ENCODE measurements at regions not wholly inside any gene's neighbourhood (a gene's known extent, or its start where the extent isn't known, plus 50 kb on each side); places are given as distances from the start of the nearest gene placed in this dataset.

- no peak for TF ChIP-seq JAZF1 (CRISPR knock-in tag; IDR thresholded peaks at IDR 0.05)
Observed at GRCh38 chr7:89655946-89656345, 498.3 kb upstream of the STEAP1 start (continued).

GRCh38 chr7:89661876-89662275 is 492.4 kb upstream of the STEAP1 start:
- no peak for ATAC-seq
- H3K4me3 Mint-ChIP-seq: no peak overlapping the region
- H3K27ac Mint-ChIP-seq: no peak overlapping the region
- no peak for TF ChIP-seq PRDM15 (CRISPR knock-in tag; IDR thresholded peaks at IDR 0.05)
- no peak for TF ChIP-seq IRF1 (CRISPR knock-in tag; IDR thresholded peaks at IDR 0.05)
- TF ChIP-seq, protein P1, sequence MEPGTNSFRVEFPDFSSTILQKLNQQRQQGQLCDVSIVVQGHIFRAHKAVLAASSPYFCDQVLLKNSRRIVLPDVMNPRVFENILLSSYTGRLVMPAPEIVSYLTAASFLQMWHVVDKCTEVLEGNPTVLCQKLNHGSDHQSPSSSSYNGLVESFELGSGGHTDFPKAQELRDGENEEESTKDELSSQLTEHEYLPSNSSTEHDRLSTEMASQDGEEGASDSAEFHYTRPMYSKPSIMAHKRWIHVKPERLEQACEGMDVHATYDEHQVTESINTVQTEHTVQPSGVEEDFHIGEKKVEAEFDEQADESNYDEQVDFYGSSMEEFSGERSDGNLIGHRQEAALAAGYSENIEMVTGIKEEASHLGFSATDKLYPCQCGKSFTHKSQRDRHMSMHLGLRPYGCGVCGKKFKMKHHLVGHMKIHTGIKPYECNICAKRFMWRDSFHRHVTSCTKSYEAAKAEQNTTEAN (CRISPR knock-in tag; IDR thresholded peaks at IDR 0.05): no peak
- TF ChIP-seq PRRX2 (CRISPR knock-in tag; IDR thresholded peaks at IDR 0.05): no peak
- TF ChIP-seq JAZF1 (CRISPR knock-in tag; IDR thresholded peaks at IDR 0.05): no peak
- TF ChIP-seq FOXJ3 (CRISPR knock-in tag; IDR thresholded peaks at IDR 0.05; ENCODE audit: borderline replicate concordance): no peak
- TF ChIP-seq CTCF (IDR thresholded peaks at IDR 0.05): no peak
- TF ChIP-seq ARID4B (CRISPR knock-in tag; IDR thresholded peaks at IDR 0.05; ENCODE audit: borderline replicate concordance): no peak
- no peak for TF ChIP-seq NR2C2 (CRISPR knock-in tag; IDR thresholded peaks at IDR 0.05)
- H3K36me3 Mint-ChIP-seq: no peaks in the 10 kb centered on the region
- no peaks in the 10 kb centered on the region for H3K4me1 Mint-ChIP-seq
- ChIA-PET POLR2A (no interaction called here), CTCF (no interaction called here)
- no peak for DNase-seq (ENCODE audit: low spot score)
- H3K9me3 Mint-ChIP-seq: peaks cover 7% of the 10 kb centered on the region
- H3K27me3 Mint-ChIP-seq (ENCODE audit: low read depth): no peaks in the 10 kb centered on the region

GRCh38 chr7:89666136-89666835 is 488.0 kb upstream of the STEAP1 start:
- no peak for ATAC-seq
- Mint-ChIP-seq H3K27me3 (ENCODE audit: low read depth) (no peaks in the 10 kb centered on the region), H3K4me3 (no peak overlapping the region), H3K27ac (no peak overlapping the region), H3K9me3 (peaks cover 9% of the 10 kb centered on the region), H3K4me1 (no peaks in the 10 kb centered on the region), H3K36me3 (no peaks in the 10 kb centered on the region)
- DNase-seq (ENCODE audit: low spot score): no peak
- CTCF ChIA-PET: no interaction called here
- POLR2A ChIA-PET: no interaction called here
- TF ChIP-seq NR3C1 (CRISPR knock-in tag; conservative IDR thresholded peaks at IDR 0.05; ENCODE audit: low read depth) (no peak), ZNF219 (CRISPR knock-in tag; IDR thresholded peaks at IDR 0.05; ENCODE audit: borderline replicate concordance) (no peak), CREB1 (CRISPR knock-in tag; IDR thresholded peaks at IDR 0.05) (no peak), HMGA2 (CRISPR knock-in tag; IDR thresholded peaks at IDR 0.05) (no peak), GRHL2 (CRISPR knock-in tag; IDR thresholded peaks at IDR 0.05; ENCODE audit: insufficient replicate concordance, severe bottlenecking) (no peak)
- TF ChIP-seq, protein P2, sequence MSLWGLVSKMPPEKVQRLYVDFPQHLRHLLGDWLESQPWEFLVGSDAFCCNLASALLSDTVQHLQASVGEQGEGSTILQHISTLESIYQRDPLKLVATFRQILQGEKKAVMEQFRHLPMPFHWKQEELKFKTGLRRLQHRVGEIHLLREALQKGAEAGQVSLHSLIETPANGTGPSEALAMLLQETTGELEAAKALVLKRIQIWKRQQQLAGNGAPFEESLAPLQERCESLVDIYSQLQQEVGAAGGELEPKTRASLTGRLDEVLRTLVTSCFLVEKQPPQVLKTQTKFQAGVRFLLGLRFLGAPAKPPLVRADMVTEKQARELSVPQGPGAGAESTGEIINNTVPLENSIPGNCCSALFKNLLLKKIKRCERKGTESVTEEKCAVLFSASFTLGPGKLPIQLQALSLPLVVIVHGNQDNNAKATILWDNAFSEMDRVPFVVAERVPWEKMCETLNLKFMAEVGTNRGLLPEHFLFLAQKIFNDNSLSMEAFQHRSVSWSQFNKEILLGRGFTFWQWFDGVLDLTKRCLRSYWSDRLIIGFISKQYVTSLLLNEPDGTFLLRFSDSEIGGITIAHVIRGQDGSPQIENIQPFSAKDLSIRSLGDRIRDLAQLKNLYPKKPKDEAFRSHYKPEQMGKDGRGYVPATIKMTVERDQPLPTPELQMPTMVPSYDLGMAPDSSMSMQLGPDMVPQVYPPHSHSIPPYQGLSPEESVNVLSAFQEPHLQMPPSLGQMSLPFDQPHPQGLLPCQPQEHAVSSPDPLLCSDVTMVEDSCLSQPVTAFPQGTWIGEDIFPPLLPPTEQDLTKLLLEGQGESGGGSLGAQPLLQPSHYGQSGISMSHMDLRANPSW (CRISPR knock-in tag; conservative IDR thresholded peaks at IDR 0.05; ENCODE audit: low read depth): no peak
- TF ChIP-seq, protein P3, sequence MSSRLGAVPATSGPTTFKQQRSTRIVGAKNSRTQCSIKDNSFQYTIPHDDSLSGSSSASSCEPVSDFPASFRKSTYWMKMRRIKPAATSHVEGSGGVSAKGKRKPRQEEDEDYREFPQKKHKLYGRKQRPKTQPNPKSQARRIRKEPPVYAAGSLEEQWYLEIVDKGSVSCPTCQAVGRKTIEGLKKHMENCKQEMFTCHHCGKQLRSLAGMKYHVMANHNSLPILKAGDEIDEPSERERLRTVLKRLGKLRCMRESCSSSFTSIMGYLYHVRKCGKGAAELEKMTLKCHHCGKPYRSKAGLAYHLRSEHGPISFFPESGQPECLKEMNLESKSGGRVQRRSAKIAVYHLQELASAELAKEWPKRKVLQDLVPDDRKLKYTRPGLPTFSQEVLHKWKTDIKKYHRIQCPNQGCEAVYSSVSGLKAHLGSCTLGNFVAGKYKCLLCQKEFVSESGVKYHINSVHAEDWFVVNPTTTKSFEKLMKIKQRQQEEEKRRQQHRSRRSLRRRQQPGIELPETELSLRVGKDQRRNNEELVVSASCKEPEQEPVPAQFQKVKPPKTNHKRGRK (CRISPR knock-in tag; IDR thresholded peaks at IDR 0.05; ENCODE audit: borderline replicate concordance): no peak

All from WTC11 (cell line).